Muscle of leg (tissue), 3 donors: ENCODE measurements at regions not wholly inside any gene's neighbourhood (a gene's known extent, or its start where the extent isn't known, plus 50 kb on each side); places are given as distances from the start of the nearest gene placed in this dataset.

Experiments
- DNase-seq: peaks from one replicate; pipeline ENCODE4 v3.0.0; 2013
- H3K27ac ChIP-seq: one replicate; pipeline ENCODE4 v1.5.1; 2013; ENCODE audit warnings: mild to moderate bottlenecking, low read length, control low read depth
- H3K27me3 ChIP-seq: one replicate; pipeline ENCODE4 v1.6.1; 2013; ENCODE audit warnings: low read length; ENCODE audit not compliant: control insufficient read depth, insufficient read depth
- H3K36me3 ChIP-seq: one replicate; pipeline ENCODE4 v1.6.1; 2013; ENCODE audit warnings: low read length; ENCODE audit not compliant: control insufficient read depth, insufficient read depth
- H3K4me1 ChIP-seq: one replicate; pipeline ENCODE4 v1.6.1; 2013; ENCODE audit warnings: low read length; ENCODE audit not compliant: control insufficient read depth, insufficient read depth
- H3K4me3 ChIP-seq: one replicate; pipeline ENCODE4 v1.5.1; 2013; ENCODE audit warnings: low read length, control low read depth
- H3K9me3 ChIP-seq: replicated peaks from 2 replicates; pipeline ENCODE4 v1.6.1; 2013; ENCODE audit warnings: low read depth, low read length; ENCODE audit not compliant: control insufficient read depth
- WGBS: methylation state at CpG from one replicate; pipeline ENCODE4 v1.1.5; 2013; ENCODE audit warnings: missing lambda C conversion rate; ENCODE audit not compliant: insufficient coverage; 5-methylcytosine and 5-hydroxymethylcytosine counted together

- no peak overlapping the region for H3K27ac ChIP-seq
- WGBS, result 76% methylated on average over 7 of the region's 9 CpGs
These were observed 67.9 kb upstream of the CDH4 start for GRCh38 chr20:61184194-61184593.

GRCh38 chr20:61185181-61185580 is 66.9 kb upstream of the CDH4 start:
- no peak overlapping the region for H3K4me3 ChIP-seq
- H3K4me1 ChIP-seq, result peaks cover 4% of the 10 kb centered on the region
- H3K27ac ChIP-seq, result no peak overlapping the region
- no peak for DNase-seq
- 88% methylated on average over 4 of the region's 7 CpGs for WGBS
- H3K36me3 ChIP-seq, result no peaks in the 10 kb centered on the region
- H3K9me3 ChIP-seq, result no peaks in the 10 kb centered on the region
- peaks cover 4% of the 10 kb centered on the region for H3K27me3 ChIP-seq

More at GRCh38 chr20:61184194-61184593, 67.9 kb upstream of the CDH4 start:
- no peak overlapping the region for H3K4me3 ChIP-seq
- peaks cover 4% of the 10 kb centered on the region for H3K27me3 ChIP-seq
- no peaks in the 10 kb centered on the region for H3K9me3 ChIP-seq
- DNase-seq, result no peak
- peaks cover 4% of the 10 kb centered on the region for H3K4me1 ChIP-seq
- H3K36me3 ChIP-seq, result no peaks in the 10 kb centered on the region

GRCh38 chr20:61185841-61186601 is 66.0 kb upstream of the CDH4 start:
- H3K4me3 ChIP-seq, result no peak overlapping the region
- H3K9me3 ChIP-seq, result no peaks in the 10 kb centered on the region
- H3K4me1 ChIP-seq, result peaks cover 4% of the 10 kb centered on the region
- no peaks in the 10 kb centered on the region for H3K36me3 ChIP-seq
- no peak overlapping the region for H3K27ac ChIP-seq
- peaks cover 4% of the 10 kb centered on the region for H3K27me3 ChIP-seq
- WGBS, result 43% methylated on average over 3 of the region's 12 CpGs
- DNase-seq, result no peak

- Histone ChIP-seq H3K36me3 (no peaks in the 10 kb centered on the region), H3K4me3 (no peak overlapping the region), H3K4me1 (peaks cover 4% of the 10 kb centered on the region), H3K27me3 (peaks cover 6% of the 10 kb centered on the region), H3K9me3 (no peaks in the 10 kb centered on the region), H3K27ac (no peak overlapping the region)
- DNase-seq, result peak; percentile 13
- 40% methylated on average over 1 of the region's 11 CpGs for WGBS
These were observed 65.1 kb upstream of the CDH4 start for GRCh38 chr20:61186771-61187472.

GRCh38 chr20:61189534-61189933 is 62.5 kb upstream of the CDH4 start:
- peaks cover 4% of the 10 kb centered on the region for H3K27me3 ChIP-seq
- H3K36me3 ChIP-seq, result no peaks in the 10 kb centered on the region
- WGBS, result no CpG with 5 or more reads among the region's 1 CpG
- no peak for DNase-seq
- H3K4me3 ChIP-seq, result no peak overlapping the region
- no peaks in the 10 kb centered on the region for H3K9me3 ChIP-seq
- H3K4me1 ChIP-seq, result peaks cover 4% of the 10 kb centered on the region
- H3K27ac ChIP-seq, result no peak overlapping the region

GRCh38 chr20:61191096-61191495 is 61.0 kb upstream of the CDH4 start:
- Histone ChIP-seq H3K27ac (no peak overlapping the region), H3K9me3 (no peaks in the 10 kb centered on the region), H3K4me3 (no peak overlapping the region), H3K4me1 (peaks cover 4% of the 10 kb centered on the region), H3K27me3 (peaks cover 5% of the 10 kb centered on the region), H3K36me3 (no peaks in the 10 kb centered on the region)
- 83% methylated on average over 9 of the region's 9 CpGs for WGBS
- no peak for DNase-seq

GRCh38 chr20:61192337-61192950 is 59.6 kb upstream of the CDH4 start:
- Histone ChIP-seq H3K4me1 (peaks cover 1% of the 10 kb centered on the region), H3K9me3 (no peaks in the 10 kb centered on the region), H3K36me3 (no peaks in the 10 kb centered on the region), H3K27me3 (peaks cover 6% of the 10 kb centered on the region), H3K27ac (no peak overlapping the region), H3K4me3 (no peak overlapping the region)
- no peak for DNase-seq
- 37% methylated on average over 5 of the region's 10 CpGs for WGBS

GRCh38 chr20:61193164-61193563 is 58.9 kb upstream of the CDH4 start:
- no peak overlapping the region for H3K27ac ChIP-seq
- peaks cover 4% of the 10 kb centered on the region for H3K27me3 ChIP-seq
- no peak overlapping the region for H3K4me3 ChIP-seq
- no peaks in the 10 kb centered on the region for H3K4me1 ChIP-seq
- H3K36me3 ChIP-seq, result no peaks in the 10 kb centered on the region
- H3K9me3 ChIP-seq, result no peaks in the 10 kb centered on the region
- 94% methylated on average over 9 of the region's 15 CpGs for WGBS
- DNase-seq, result no peak
